Hepatocyte (in vitro differentiated cells): ENCODE measurements at regions not wholly inside any gene's neighbourhood (a gene's known extent, or its start where the extent isn't known, plus 50 kb on each side); places are given as distances from the start of the nearest gene placed in this dataset.

Experiments
- CTCF ChIP-seq: fragments of 200-600 bp; sonication (generic); IDR thresholded peaks from 2 replicates; pipeline ENCODE4 v1.5.1; 2016; ENCODE audit warnings: antibody characterized with exemption, mild to moderate bottlenecking; ENCODE audit not compliant: poor library complexity
- EZH2 ChIP-seq: fragments of 200-600 bp; sonication (generic); IDR thresholded peaks from 2 replicates; pipeline ENCODE4 v1.6.1; 2016; ENCODE audit warnings: antibody characterized with exemption, mild to moderate bottlenecking, borderline replicate concordance
- EZH2phosphoT487 ChIP-seq: fragments of 200-600 bp; sonication (generic); IDR thresholded peaks from one replicate; pipeline ENCODE4 v1.6.1; 2018; ENCODE audit warnings: antibody characterized with exemption, mild to moderate bottlenecking, low read depth, moderate library complexity; ENCODE audit not compliant: unreplicated experiment, severe bottlenecking

- TF ChIP-seq CTCF, result peak; percentile 31
- no peak for TF ChIP-seq EZH2
- no peak for TF ChIP-seq EZH2phosphoT487
Observed at GRCh38 chr15:46280762-46281542, 646.1 kb downstream of the SQOR start.
